LoVo (cell line): ENCODE measurements at regions not wholly inside any gene's neighbourhood (a gene's known extent, or its start where the extent isn't known, plus 50 kb on each side); places are given as distances from the start of the nearest gene placed in this dataset.
"Not testable (repeated sequence)": the region's sequence is repeated elsewhere in the genome, so short reads cannot be mapped to it uniquely, and the experiment has no call there.

Source experiments
- DNase-seq: peaks from one replicate; pipeline ENCODE4 v3.0.0-alpha.2; 2016; ENCODE audit warnings: low spot score

DNA sequence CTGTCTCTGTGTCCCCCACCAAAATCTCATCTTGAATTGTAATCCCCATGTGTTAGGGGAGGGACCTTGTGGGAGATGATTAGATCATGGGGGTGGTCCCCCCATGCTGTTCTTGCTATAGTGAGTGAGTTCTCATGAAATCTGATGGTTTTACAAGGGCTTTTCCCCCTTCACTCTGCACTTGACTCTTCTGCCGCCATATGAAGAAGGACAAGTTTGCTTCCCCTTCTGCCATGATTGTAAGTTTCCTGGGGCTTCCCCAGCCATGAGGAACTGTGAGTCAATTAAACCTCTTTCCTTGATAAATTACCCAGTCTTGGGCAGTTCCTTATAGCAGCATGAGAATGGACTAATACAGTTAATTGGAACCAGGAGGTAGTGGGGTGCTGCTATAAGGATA lies 137.1 kb upstream of the RAB4A start:
- no peak for DNase-seq

DNA sequence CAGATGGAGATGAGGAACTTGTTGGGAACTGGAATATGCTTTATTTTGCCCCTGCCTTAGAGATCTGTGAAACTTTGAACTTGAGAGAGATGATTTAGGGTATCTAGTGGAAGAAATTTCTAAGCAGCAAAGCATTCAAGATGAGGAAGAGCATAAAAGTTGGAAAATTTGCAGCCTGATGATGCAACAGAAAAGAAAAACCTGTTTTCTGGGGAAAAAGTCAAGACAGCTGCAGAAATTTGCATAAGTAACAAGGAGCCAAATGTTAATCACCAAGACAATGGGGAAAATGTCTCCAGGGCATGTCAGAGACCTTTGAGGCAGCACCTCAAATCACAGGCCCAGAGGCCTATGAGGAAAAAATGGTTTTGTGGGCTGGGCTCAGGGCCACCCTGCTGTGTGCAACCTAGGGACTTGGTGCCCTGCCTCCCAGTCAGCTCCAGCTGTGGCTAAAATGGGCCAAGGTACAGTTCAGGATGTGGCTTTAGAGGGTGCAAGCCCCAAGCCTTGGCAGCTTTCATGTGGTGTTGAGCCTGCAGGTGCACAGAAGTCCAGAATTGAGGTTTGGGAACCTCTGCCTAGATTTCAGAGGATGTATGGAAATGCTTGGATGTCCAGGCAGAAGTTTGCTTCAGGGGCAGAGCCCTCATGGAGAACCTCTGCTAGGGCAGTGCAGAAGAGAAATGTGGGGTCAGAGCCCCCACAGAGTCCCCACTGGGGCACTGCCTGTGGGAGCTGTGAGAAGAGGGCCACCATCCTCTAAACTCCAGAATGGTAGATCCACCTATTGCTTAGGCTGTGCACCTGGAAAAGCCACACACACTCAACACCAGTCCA lies 136.3 kb upstream of the RAB4A start:
- not testable (repeated sequence) for DNase-seq

DNA sequence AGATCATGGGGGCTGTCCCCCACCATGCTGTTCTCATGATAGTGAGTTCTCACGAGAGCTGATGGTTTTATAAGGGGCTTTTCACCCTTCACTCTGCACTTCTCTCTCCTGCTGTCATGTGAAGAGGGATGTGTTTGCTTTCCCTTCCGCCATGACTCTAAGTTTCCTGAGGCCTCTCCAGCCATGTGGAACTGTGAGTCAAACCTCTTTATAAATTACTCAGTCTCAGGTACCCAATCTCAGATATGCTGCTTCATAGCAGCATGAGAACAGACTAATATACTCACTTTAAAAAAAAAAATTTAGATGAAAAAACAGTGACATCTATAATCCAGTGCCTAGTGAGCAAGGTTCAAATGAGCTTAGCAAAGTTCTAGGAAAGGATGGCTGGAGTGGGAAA lies 135.1 kb upstream of the RAB4A start:
- no peak for DNase-seq

DNA sequence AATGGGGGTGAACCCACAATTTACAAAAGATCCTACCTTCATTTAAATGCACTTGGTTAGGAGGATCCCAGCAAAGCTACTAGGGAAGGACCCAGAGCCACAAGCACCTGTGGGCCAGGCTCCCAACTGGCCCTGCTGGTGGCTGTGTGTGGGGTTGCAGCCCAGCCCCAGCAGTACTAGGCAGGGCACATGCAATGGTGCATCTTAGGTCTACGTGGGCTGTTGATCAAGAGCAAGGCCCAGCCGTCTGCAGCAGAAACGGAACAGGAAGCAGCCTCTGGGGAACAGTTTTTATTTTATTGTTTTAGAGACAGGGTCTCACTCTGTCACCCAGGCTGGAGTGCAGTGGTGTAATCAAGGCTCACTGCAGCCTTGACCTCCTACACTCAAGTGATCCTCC lies 134.1 kb upstream of the RAB4A start:
- no peak for DNase-seq

DNA sequence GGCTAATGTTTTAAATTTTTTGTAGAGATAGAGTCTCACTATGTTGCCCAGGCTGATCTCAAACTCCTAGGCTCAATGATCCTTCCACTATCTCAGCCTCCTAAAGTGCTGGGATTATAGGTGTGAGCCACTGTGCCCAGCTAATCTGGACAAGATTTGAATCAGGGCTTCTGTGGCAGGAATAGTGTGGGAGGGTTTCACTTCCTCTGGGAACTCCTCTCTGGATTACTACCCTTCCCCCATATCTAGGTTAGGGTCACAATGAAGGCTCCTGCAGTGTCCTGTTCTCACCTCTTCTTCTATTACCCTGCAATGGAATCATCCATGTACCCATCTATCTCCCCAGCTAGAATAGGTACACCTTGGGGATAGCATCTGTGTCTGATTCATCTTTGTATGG lies 133.6 kb upstream of the RAB4A start:
- no peak for DNase-seq

DNA sequence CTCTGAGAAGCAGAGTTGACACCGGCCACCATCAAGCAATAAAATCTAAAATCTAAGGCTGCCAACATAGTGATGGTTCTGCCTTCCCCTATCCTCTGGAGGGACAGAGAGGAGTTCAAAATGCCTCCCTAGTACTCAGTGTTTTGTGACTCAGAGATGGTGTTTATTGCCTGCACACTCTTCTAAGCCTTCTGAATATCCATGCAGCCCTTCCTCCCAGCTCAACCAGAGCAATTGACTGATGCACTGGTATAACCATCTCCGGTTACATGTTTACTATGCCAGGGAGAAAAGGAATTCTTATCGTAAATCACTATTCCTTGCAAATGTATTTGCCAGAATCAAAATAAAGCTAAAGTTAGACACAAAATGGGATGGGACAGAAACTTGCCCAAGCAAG lies 132.9 kb upstream of the RAB4A start:
- no peak for DNase-seq

DNA sequence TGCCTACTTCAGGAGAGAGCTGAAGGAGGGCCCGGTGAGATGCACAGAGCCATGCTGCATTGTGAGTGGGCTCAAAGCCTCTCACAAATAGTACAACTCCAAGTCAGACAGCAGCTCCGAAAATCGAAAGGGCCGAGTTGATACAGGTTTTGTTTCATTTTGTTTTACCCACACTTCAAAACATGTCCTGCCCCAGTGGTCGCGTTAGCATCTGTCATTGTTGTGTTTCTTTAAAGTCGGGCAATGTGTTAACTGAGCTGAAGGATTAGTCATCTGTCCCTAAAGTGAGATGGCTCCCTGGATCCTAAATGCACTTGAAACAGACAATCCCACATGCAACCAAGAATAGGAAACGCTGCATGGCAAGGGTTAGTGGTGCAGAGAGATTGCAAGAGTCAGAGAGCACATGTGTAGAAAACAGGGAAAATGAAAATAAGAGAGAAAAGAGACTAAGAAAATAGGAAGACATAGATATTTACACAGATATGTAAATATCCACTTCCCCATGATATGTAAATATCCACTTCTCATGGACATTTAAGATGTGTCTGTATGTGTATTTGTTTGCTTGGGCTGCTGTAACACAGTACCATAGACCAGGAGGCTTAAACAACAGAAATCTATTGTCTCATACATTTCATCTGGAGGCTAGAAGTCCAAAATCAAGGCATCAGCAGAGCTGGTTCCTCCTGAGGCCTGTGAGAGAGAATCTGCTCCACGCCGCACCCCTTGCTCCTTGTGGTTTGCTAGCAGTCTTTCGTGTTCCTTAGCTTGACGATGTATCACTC lies 131.4 kb upstream of the RAB4A start:
- no peak for DNase-seq

DNA sequence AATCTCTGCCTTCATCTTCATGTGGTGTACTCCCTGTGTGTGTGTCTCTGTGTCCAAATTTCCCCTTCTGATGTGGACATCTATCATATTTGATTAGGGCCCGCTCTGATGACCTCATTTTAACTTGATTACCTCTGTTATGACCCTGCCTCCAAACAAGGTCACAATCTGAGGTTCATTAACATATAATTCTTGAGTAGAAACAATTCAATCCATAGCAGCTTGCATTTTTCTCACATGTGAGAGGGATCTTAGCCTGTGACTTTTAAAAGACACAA lies 130.9 kb upstream of the RAB4A start:
- no peak for DNase-seq

DNA sequence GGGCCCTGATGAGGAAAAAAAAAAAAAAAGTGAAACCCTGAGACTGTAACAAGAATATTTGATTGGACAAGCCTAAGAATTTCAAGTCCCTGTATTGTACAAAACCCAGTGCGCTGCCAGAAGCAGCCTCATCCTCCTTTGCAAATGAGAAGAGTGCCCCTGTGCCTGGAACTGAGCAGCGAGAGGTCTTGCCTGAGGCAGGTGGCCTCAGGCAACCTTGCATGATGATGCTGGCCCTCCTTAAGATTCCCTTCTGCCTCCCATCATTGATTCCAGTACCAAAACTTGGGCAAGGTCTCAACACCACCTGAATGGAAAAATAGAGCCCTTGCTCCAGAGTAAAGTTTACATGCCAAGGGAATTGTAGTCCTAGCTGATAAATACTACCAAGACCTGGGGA lies 129.6 kb upstream of the RAB4A start:
- DNase-seq, result no peak

DNA sequence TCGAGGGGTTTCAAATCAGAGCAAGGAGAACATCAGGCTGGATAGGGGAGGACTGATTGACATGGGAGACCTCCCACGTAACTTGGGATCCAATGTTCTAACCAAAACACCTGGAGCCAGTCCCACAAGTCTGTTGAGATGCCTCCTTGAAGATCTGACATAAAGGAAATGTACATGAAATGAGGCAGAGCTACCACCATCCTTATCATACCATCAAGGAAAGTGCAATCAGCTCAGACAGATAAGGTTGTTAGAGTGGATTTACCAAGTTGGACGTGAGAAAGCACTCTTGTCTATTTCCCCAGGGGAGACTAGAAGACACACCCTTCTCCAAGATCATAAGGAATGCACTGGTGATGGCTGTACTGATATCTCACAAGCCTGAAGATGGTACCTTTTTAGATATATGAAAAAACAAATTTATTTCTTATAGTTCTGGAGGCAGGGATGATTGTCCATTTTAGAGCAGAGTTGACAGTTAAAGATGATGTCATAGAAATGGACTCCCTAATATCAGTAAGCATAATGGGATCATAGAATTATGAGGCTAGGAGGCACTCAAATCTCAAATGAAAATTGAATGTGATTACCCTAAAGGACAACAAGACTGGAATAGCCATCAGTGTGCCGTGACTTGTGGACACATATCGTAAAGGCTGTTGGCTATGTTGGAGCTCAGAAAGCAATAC lies 129.1 kb upstream of the RAB4A start:
- DNase-seq, result no peak

DNA sequence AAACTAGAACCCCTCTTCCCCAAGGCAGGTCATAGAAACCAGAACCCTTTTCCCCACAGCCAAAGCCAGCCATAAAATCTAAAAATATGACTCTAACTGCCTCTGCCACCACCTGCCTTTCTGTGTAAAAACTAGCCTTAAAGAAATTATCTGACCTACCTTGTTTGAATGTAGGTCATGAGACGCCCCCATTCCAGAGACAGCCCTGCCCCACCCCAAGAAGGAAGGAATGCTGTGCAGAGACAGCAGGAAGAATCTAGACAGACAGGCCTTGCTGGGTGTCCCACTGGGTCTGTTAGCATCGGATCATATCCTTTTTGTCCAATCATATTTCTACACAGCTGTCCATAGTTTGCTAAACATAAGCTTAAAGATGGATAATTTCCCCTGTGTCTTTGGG lies 128.4 kb upstream of the RAB4A start:
- DNase-seq, result no peak

DNA sequence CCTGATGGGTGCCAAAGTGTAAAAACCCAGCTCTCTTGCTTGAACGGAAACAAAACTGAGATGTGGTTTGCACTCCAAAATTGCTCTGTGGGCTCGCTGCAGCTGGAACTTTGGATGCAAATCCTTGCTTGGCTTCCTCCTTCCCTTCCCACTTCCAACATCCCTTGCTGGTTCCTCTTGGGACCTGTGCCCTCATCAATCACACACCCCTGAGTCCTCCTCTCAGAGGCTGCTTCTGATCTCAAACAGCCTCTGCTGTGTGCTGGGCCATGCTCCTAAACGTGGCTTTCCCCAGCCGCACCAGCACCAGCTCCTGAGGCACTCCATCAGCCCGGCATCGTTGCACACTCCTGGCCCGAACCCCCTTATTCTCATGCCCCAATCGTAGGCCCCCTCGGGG lies 124.3 kb upstream of the RAB4A start:
- no peak for DNase-seq

DNA sequence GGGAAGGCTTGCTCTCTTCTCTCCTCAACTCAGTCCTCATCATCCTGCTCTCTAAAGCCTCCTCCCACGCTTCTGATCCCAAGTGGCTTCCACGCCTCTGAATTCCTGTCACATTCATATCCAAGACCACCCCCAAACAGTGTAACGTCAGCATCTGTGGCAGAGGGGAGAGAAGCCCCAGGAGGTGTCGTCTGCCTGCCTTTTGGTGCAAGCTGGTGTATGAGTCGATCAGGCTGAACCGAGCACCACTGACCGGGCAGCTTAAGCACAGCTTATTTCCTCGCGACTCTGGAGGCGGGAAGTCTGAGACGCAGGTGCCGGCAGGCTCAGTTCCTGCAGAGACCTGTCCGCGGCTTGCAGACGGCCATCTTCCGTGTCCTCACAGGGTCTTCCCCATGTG lies 123.8 kb upstream of the RAB4A start:
- no peak for DNase-seq

DNA sequence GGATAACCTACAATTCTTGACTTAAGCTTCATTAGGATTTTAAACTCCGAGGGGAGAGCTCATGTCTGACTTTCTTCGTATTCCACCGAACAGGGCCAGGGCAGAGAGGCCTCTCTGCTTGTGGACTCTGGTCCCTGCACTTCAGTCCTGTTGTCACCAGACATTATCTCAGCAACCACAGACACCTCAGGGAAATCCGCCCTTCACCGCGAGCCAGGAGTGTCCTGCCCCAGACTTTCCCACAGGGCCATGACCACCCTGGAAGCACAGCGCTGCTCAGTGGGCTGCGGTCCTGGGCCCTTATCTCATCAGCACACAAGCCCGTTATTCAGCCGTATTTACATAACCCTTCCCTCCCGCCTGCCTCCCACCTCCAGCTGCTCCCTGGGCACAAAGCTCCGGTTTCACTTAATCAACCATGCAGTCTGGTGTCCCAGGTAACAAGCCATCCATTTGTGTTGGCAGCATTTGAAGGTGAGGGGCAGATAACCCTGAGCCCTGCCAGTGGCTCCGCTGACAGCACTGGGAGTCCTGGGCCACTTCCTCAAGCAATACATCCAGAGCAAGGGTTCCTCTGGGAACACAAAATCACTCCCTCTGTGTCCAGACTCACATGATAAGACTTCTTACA lies 122.8 kb upstream of the RAB4A start:
- no peak for DNase-seq

DNA sequence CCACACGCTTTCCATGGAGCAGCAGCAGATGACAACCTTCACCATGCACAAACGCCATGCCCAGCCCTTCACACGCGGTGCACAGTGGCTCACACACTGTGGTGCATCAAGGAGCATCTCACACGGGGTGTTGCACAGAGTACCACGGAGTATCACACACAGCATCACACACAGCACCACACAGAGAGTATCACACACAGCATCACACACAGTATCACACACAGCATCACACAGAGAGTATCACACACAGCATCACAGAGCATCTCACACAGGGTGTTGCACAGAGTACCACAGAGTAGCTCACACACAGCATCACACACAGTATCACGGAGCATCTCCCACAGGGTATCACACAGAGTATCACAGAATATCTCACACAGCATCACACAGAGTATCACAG lies 122.2 kb upstream of the RAB4A start:
- DNase-seq, result no peak

DNA sequence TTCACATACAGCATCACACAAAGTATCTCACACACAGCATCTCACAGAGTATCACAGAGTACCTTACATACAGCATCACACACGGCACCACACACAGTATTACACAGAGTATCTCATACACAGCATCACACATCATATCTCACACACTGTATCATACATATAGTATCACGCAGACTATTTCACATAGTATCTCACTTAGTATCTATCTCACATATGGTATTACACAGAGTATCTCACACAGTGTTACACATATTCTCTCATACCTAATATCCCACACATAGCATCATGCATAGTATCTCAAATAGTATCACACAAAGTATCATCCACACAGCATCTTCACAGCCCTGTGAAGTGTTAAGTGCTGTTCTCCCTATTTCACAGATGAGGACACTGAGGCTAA lies 121.5 kb upstream of the RAB4A start:
- DNase-seq, result no peak

DNA sequence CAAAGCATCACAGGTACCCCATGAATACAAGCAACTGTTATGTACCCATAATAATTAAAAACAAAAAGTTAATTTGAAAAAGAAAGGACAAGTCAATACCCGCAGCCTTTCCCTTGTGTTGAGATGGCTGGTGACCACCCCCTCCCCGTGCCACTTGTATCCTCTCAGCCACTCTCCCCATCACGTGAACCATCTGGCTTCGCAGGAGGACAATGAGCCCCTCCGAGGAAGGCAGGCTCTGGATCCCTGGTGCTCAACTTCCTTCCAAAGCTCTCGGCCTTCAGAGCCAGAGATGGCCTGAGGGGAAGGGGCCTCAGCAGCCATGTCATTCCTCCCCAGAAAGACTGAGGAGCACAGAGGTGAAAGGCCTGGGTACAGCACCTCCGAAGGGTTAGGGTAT lies 120.4 kb upstream of the RAB4A start:
- no peak for DNase-seq

DNA sequence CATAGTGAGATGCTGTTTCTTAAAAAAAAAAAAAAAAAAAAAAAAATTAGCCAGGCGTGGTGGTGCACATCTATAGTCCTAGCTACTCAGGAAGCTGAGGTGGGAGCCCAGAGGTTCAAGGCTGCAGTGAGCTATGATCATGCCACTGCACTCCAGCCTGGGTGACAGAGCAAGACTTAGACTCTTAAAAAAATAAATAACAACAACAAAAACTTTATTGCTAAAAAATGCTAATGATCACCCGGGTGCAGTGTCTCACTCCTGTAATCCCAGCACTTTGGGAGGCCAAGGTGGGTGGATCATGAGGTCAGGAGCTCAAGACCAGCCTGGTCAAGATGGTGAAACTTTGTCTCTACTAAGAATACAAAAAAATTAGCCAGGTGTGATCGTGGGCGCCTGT lies 119.5 kb upstream of the RAB4A start:
- DNase-seq, result not testable (repeated sequence)

DNA sequence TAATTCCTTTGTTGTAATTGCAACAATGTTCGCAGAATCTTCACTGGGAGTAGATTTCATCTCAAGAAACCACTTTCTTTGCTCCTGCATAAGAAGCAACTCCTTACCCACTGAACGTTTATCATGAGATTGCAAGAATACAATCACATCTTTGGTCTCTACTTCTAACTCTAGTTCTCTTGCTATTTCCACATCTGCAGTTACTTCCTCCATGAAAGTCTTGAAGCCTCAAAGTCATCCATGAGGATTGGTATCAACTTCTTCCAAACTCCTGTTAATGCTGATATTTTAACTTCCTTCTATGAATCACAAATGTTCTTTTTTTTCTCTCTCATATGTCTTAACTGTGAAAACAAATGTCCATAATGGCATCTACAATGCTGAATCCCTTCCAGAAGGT lies 118.6 kb upstream of the RAB4A start:
- DNase-seq, result no peak

DNA sequence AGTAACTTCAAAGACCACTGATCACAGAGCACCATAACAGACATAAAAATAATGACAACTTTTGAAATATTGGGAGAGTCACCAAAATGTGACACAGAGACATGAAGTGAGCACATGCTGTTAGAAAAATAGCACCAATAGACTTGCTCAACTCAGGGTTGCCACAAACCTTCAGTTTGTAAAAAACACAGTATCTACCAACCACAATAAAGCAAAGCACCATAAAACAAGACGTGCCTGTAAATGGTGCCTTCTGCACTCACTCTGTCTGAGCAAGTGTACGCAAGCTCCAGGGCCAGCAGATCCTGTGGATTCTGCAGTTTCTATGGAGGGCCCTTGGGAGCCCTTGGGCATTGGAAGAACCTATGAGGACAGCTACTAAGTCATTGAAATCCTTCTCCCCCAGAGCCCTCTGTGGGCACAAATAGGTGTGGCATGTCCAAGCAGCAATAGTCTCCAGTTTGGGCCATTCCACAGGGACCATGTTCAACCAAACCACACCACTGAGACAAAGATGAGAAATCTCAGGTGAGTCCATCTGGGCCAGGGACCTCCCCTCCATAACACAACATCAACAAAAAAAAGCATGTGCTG lies 116.9 kb upstream of the RAB4A start:
- no peak for DNase-seq

DNA sequence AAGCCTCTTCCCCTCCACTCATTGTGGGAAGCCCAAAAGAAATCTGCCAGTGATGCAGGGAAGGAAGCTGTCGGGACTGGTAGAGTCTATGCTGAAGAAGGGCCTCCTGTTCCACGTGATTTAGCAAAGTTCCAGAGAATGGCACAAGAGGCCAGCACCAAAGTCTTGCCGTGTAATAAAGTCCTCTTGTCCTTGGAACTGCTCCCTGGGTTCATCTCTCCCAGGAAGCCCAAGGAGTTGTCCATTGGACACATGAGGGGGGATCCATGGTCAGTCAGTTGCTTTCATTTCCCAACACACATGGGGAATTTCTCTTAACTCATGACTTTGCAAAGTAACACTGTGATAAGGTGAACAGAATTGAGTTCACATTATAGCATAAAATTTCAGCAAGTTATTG lies 116.1 kb upstream of the RAB4A start:
- DNase-seq, result no peak

DNA sequence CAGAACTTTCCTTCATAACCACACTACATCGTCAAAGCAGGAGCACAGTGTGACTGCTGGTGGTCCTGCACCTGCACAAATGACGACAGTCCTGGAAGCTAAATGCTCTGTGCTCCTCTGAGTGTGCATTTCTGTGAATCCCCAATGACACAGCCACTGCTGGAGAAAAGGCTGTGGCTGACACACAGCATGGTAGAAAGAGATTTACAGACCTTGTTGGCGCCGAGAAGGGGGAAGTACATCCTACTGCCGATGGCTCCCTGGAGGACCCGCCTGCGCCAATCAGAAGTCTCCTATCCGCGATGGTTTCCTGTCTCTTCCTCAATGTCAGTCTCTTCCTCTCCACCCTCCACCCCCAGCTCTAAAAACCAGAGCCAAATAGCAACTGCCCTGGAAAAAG lies 115.4 kb upstream of the RAB4A start:
- no peak for DNase-seq
